B cell (primary cell): ENCODE measurements at regions not wholly inside any gene's neighbourhood (a gene's known extent, or its start where the extent isn't known, plus 50 kb on each side); places are given as distances from the start of the nearest gene placed in this dataset.

Experiments used
- ATAC-seq: fragments of 200-7000 bp; cut with Tn5 transposase; one replicate; pipeline ENCODE4 v1.10.0; 2021; ENCODE audit warnings: low read depth, mild to moderate bottlenecking, moderate number of reproducible peaks, moderate library complexity
- CTCF ChIA-PET: fragments of 350-600 bp; sonication (Branson Sonifier 250); formaldehyde crosslinking; loops from one replicate; lab custom pipeline; 2021; ENCODE audit warnings: antibody characterized with exemption, inconsistent platforms; lab: Charles Lee
- POLR2A ChIA-PET: fragments of 350-600 bp; sonication (Branson Sonifier 250); formaldehyde crosslinking; loops from one replicate; lab custom pipeline; 2021; ENCODE audit warnings: antibody characterized with exemption; lab: Charles Lee
- DNase-seq: peaks from one replicate; pipeline ENCODE4 v3.0.0; 2013
- H2AFZ ChIP-seq: 2 replicates; pipeline ENCODE4 v1.6.1; 2012; ENCODE audit warnings: mild to moderate bottlenecking, low read depth, low read length; ENCODE audit not compliant: insufficient read depth, poor library complexity, severe bottlenecking
- H3K27ac ChIP-seq, 2 donors: 1 replicate in 1 of 2; 2 replicates in 1 of 2; pipeline ENCODE4 v1.5.1; 2012 to 2013; ENCODE audit warnings: low read length in 2 of 2, mild to moderate bottlenecking in 2 of 2, moderate library complexity in 1 of 2
- H3K27me3 ChIP-seq, 4 experiments: fragments of 200-600 bp in 1 of 4; sonication (generic) in 1 of 4; replicated peaks in 1 of 4; 1 replicate in 2 of 4; 2 replicates in 2 of 4; pipeline versions ENCODE4 v1.6.1 to v1.7.0; 2013 to 2016; ENCODE audit warnings: low read length in 3 of 4, mild to moderate bottlenecking in 2 of 4, mixed read lengths in 1 of 4, moderate library complexity in 1 of 4; ENCODE audit not compliant: insufficient read depth in 4 of 4, control insufficient read depth in 3 of 4; ENCODE audit errors: control extremely low read depth in 1 of 4
- H3K36me3 ChIP-seq, 2 experiments: replicated peaks in 1 of 2; 1 replicate in 1 of 2; 2 replicates in 1 of 2; pipeline versions ENCODE4 v1.6.1 to v1.7.1; 2013; ENCODE audit warnings: low read length in 1 of 2; ENCODE audit not compliant: insufficient read depth in 2 of 2, control insufficient read depth in 1 of 2; ENCODE audit errors: control extremely low read depth in 1 of 2, extremely low read depth in 1 of 2
- H3K4me1 ChIP-seq, 2 donors: fragments of 200-600 bp in 1 of 2; sonication (generic) in 1 of 2; 1 replicate in 1 of 2; 2 replicates in 1 of 2; pipeline versions ENCODE4 v1.5.1 to v1.6.1; 2013 to 2017; ENCODE audit warnings: low read length in 2 of 2; ENCODE audit not compliant: control insufficient read depth in 2 of 2, insufficient read depth in 2 of 2
- H3K4me2 ChIP-seq: replicated peaks from 2 replicates; pipeline ENCODE3; 2012; ENCODE audit warnings: mild to moderate bottlenecking, low read depth, low read length; ENCODE audit not compliant: poor library complexity, severe bottlenecking
- H3K4me3 ChIP-seq, 5 experiments: fragments of 200-600 bp in 1 of 5; sonication (generic) in 1 of 5; 1 replicate in 3 of 5; 2 replicates in 2 of 5; pipeline versions ENCODE4 v1.5.1 to v1.7.0; 2011 to 2016; ENCODE audit warnings: low read length in 4 of 5, mild to moderate bottlenecking in 4 of 5, low read depth in 2 of 5, control low read depth in 1 of 5, moderate library complexity in 1 of 5; ENCODE audit not compliant: insufficient read depth in 1 of 5; ENCODE audit errors: control extremely low read depth in 1 of 5, extremely low read depth in 1 of 5
- H3K79me2 ChIP-seq: fragments of 200-600 bp; sonication (generic); one replicate; pipeline ENCODE4 v1.6.0; 2016; ENCODE audit warnings: low read length; ENCODE audit not compliant: control insufficient read depth, insufficient read depth
- H3K9ac ChIP-seq: fragments of 200-600 bp; sonication (generic); 2 replicates; pipeline ENCODE4 v1.6.1; 2017; ENCODE audit warnings: mild to moderate bottlenecking, low read length, moderate library complexity
- H3K9me3 ChIP-seq, 3 donors: one replicate each; pipeline versions ENCODE4 v1.6.1 to v1.7.1; 2013; ENCODE audit warnings: low read length in 2 of 3; ENCODE audit not compliant: control insufficient read depth in 2 of 3, insufficient read depth in 1 of 3; ENCODE audit errors: control extremely low read depth in 1 of 3
- H4K20me1 ChIP-seq: 2 replicates; pipeline ENCODE4 v1.6.0; 2012; ENCODE audit warnings: mild to moderate bottlenecking, low read length; ENCODE audit not compliant: insufficient read depth, control insufficient read depth, poor library complexity, severe bottlenecking
- H3K27ac Mint-ChIP-seq: one replicate; pipeline ENCODE4 v1.8.0; 2021; ENCODE audit warnings: mixed read lengths
- H3K27me3 Mint-ChIP-seq: one replicate; pipeline ENCODE4 v1.8.0; 2021; ENCODE audit warnings: mixed read lengths
- H3K4me1 Mint-ChIP-seq: one replicate; pipeline ENCODE4 v1.8.0; 2021; ENCODE audit warnings: mixed read lengths
- H3K4me3 Mint-ChIP-seq: one replicate; pipeline ENCODE4 v1.8.0; 2021; ENCODE audit warnings: mixed read lengths
- H3K9me3 Mint-ChIP-seq: one replicate; pipeline ENCODE4 v1.8.0; 2022; ENCODE audit warnings: mixed read lengths; ENCODE audit not compliant: insufficient read depth
- EZH2 ChIP-seq: IDR thresholded peaks from 2 replicates; pipeline ENCODE4 v1.6.1; 2012; ENCODE audit warnings: borderline replicate concordance, low read depth, mild to moderate bottlenecking, moderate library complexity, low read length; ENCODE audit not compliant: insufficient read depth, poor library complexity, severe bottlenecking
- WGBS: methylation state at CpG from one replicate; pipeline ENCODE4 v1.1.5; 2013; ENCODE audit warnings: missing lambda C conversion rate; ENCODE audit not compliant: insufficient coverage; 5-methylcytosine and 5-hydroxymethylcytosine counted together
- intact Hi-C: fragments of 100-400 bp; cut with micrococcal nuclease; formaldehyde crosslinking; loops from one replicate; pipeline ENCODE4 v1.10.0; 2022
- TF ChIP-seq, protein P1 (sequence below): fragments of 200-600 bp; IDR thresholded peaks from one replicate; pipeline ENCODE4 v1.8.0; 2022; ENCODE audit warnings: antibody characterized with exemption, mild to moderate bottlenecking

GRCh38 chr13:64674126-64674525, 2556.0 kb downstream of the PCDH9 start:
- Histone ChIP-seq H4K20me1 (no peaks in the 10 kb centered on the region), H3K4me2 (no peak overlapping the region), H3K36me3 (no peaks in the 10 kb centered on the region), H3K4me3 (no peak overlapping the region), H3K9ac (no peak overlapping the region), H3K27me3 (no peaks in the 10 kb centered on the region), H3K4me1 (no peaks in the 10 kb centered on the region), H2AFZ (no peak overlapping the region), H3K79me2 (no peaks in the 10 kb centered on the region), H3K27ac (no peak overlapping the region), H3K9me3 (peaks cover 0 to 4% (median 0%) of the 10 kb centered on the region in 3 donors)
- intact Hi-C loops: no loop called here
- no peak for TF ChIP-seq EZH2
- TF ChIP-seq, protein P1, sequence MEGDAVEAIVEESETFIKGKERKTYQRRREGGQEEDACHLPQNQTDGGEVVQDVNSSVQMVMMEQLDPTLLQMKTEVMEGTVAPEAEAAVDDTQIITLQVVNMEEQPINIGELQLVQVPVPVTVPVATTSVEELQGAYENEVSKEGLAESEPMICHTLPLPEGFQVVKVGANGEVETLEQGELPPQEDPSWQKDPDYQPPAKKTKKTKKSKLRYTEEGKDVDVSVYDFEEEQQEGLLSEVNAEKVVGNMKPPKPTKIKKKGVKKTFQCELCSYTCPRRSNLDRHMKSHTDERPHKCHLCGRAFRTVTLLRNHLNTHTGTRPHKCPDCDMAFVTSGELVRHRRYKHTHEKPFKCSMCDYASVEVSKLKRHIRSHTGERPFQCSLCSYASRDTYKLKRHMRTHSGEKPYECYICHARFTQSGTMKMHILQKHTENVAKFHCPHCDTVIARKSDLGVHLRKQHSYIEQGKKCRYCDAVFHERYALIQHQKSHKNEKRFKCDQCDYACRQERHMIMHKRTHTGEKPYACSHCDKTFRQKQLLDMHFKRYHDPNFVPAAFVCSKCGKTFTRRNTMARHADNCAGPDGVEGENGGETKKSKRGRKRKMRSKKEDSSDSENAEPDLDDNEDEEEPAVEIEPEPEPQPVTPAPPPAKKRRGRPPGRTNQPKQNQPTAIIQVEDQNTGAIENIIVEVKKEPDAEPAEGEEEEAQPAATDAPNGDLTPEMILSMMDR: no peak
- H3K27ac Mint-ChIP-seq: no peak overlapping the region
- no peak for ATAC-seq
- peaks cover 16% of the 10 kb centered on the region for H3K9me3 Mint-ChIP-seq
- H3K4me1 Mint-ChIP-seq: no peaks in the 10 kb centered on the region
- 88% methylated on average over 2 of the region's 2 CpGs for WGBS
- no peak overlapping the region for H3K4me3 Mint-ChIP-seq
- ChIA-PET POLR2A (no interaction called here), CTCF (no interaction called here)
- H3K27me3 Mint-ChIP-seq: no peaks in the 10 kb centered on the region
- DNase-seq: no peak

- Histone ChIP-seq H3K36me3 (no peaks in the 10 kb centered on the region), H3K79me2 (no peaks in the 10 kb centered on the region), H3K4me3 (no peak overlapping the region), H3K9ac (no peak overlapping the region), H2AFZ (no peak overlapping the region), H3K27ac (no peak overlapping the region), H3K4me2 (no peak overlapping the region), H3K4me1 (no peaks in the 10 kb centered on the region), H3K27me3 (no peaks in the 10 kb centered on the region), H3K9me3 (peaks cover 0 to 4% (median 0%) of the 10 kb centered on the region in 3 donors), H4K20me1 (no peaks in the 10 kb centered on the region)
- no peak for TF ChIP-seq EZH2
- TF ChIP-seq, protein P1: no peak
- Mint-ChIP-seq H3K27me3 (no peaks in the 10 kb centered on the region), H3K9me3 (peaks cover 16% of the 10 kb centered on the region), H3K4me3 (no peak overlapping the region), H3K27ac (no peak overlapping the region), H3K4me1 (no peaks in the 10 kb centered on the region)
- no peak for ATAC-seq
- 93% methylated on average over 1 of the region's 2 CpGs for WGBS
- POLR2A ChIA-PET: no interaction called here
- CTCF ChIA-PET: no interaction called here
- intact Hi-C loops: no loop called here
- no peak for DNase-seq
Observed at GRCh38 chr13:64672751-64673150, 2557.4 kb downstream of the PCDH9 start.
